BLaER1 (cell line): ENCODE measurements at regions not wholly inside any gene's neighbourhood (a gene's known extent, or its start where the extent isn't known, plus 50 kb on each side); places are given as distances from the start of the nearest gene placed in this dataset.

Experiments used
- H3K27ac ChIP-seq: shearing (Covaris generic); formaldehyde crosslinking; 2 replicates; pipeline ENCODE4 v1.8.1; 2022
- H3K27me3 ChIP-seq: shearing (Covaris generic); formaldehyde crosslinking; 2 replicates; pipeline ENCODE4 v1.8.1; 2022
- H3K36me3 ChIP-seq: shearing (Covaris generic); formaldehyde crosslinking; 2 replicates; pipeline ENCODE4 v1.8.1; 2022
- H3K4me1 ChIP-seq: shearing (Covaris generic); formaldehyde crosslinking; 2 replicates; pipeline ENCODE4 v1.8.1; 2022
- H3K4me2 ChIP-seq: shearing (Covaris generic); formaldehyde crosslinking; 2 replicates; pipeline ENCODE4 v1.8.1; 2022
- H3K4me3 ChIP-seq: shearing (Covaris generic); formaldehyde crosslinking; 2 replicates; pipeline ENCODE4 v1.8.1; 2022
- H3K9ac ChIP-seq: shearing (Covaris generic); formaldehyde crosslinking; 2 replicates; pipeline ENCODE4 v1.8.1; 2022
- H3K9me3 ChIP-seq: shearing (Covaris generic); formaldehyde crosslinking; 2 replicates; pipeline ENCODE4 v1.8.1; 2022
- H4K20me1 ChIP-seq: shearing (Covaris generic); formaldehyde crosslinking; 2 replicates; pipeline ENCODE4 v1.8.1; 2022
- Cebpa-rat ChIP-seq: shearing (Covaris generic); IDR thresholded peaks from 2 replicates; pipeline ENCODE4 v1.8.1; 2022

DNA sequence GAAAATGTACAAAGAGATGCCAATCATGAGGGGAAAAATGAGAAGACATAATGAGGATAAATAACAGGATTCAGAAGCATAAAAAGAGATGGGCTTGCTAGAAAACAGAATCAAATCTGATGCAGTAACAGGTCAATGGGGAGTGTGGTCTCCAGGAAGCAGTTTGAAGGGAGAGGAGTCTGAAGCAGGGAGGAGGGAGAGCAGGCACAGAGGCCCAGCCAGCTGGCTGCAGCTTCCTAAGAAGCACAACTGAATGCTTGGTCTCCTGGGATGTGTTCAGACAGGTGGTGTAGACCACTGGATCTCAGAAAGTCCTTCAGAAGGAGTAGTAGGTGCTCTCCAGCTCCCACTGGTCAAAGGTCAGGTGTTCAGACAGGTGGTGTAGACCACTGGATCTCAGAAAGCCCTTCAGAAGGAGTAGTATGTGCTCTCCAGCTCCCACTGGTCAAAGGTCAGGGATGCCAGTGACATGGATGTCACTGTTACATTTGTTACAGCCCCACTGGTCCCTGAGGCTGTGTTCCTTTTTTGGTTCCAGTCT is 68.3 kb upstream of the UBAC2 start:
- no peaks in the 10 kb centered on the region for H4K20me1 ChIP-seq
- H3K4me1 ChIP-seq, result peaks cover 22% of the 10 kb centered on the region
- TF ChIP-seq Cebpa-rat, result no peak
- H3K27ac ChIP-seq, result peak overlapping the region; percentile 14; the same call in 1 of the 2 replicates
- H3K4me2 ChIP-seq, result peak overlapping the region; percentile 54
- H3K9ac ChIP-seq, result no peak overlapping the region
- no peaks in the 10 kb centered on the region for H3K27me3 ChIP-seq
- H3K36me3 ChIP-seq, result no peaks in the 10 kb centered on the region
- no peak overlapping the region for H3K4me3 ChIP-seq
- no peaks in the 10 kb centered on the region for H3K9me3 ChIP-seq

DNA sequence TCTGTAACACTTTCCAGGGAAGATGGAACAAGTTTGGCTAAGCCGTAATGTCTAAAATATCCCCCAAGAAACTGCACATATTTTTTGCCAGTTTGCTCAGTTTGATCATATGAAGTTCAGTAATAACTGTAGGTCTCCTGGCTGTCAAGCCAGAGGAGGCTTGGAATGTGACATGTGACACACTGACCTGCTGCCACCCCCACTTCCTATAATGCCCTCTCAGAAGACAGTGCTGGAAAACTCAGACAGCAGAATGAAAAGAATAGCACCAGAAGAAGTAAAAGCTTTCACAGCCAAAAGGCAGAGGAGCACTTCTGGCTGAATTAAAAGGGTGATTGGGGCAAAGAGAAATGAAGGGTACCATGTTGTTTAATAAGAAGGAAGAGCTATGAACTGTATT is 67.4 kb upstream of the UBAC2 start:
- Histone ChIP-seq H3K9ac (no peak overlapping the region), H3K4me1 (peaks cover 22% of the 10 kb centered on the region), H3K27me3 (no peaks in the 10 kb centered on the region), H3K4me2 (no peak overlapping the region), H3K27ac (no peak overlapping the region), H3K36me3 (no peaks in the 10 kb centered on the region), H3K4me3 (no peak overlapping the region), H3K9me3 (no peaks in the 10 kb centered on the region), H4K20me1 (no peaks in the 10 kb centered on the region)
- no peak for TF ChIP-seq Cebpa-rat

DNA sequence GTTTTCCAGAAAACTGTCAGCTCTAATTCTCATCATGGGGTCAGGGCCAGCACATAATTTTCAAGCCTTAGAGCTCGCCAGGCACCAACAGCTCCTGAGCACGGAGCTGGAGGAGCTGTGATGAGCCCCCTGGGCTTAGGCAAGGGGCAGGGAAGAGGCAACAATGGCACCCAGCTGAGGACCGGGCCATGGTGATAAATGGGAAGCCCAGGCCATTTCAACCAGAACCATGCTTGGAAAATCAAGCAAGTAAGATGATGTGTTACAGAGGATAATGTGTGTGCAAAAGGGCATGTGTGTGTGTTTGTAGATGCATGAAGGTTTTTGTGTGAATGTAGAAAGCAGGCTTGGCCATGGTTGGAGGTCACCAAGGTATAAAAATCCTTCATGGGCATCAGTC is 66.8 kb upstream of the UBAC2 start:
- Histone ChIP-seq H4K20me1 (no peaks in the 10 kb centered on the region), H3K9ac (no peak overlapping the region), H3K4me3 (no peak overlapping the region), H3K36me3 (no peaks in the 10 kb centered on the region), H3K27me3 (no peaks in the 10 kb centered on the region), H3K4me2 (no peak overlapping the region), H3K9me3 (no peaks in the 10 kb centered on the region), H3K4me1 (peaks cover 18% of the 10 kb centered on the region), H3K27ac (no peak overlapping the region)
- no peak for TF ChIP-seq Cebpa-rat

DNA sequence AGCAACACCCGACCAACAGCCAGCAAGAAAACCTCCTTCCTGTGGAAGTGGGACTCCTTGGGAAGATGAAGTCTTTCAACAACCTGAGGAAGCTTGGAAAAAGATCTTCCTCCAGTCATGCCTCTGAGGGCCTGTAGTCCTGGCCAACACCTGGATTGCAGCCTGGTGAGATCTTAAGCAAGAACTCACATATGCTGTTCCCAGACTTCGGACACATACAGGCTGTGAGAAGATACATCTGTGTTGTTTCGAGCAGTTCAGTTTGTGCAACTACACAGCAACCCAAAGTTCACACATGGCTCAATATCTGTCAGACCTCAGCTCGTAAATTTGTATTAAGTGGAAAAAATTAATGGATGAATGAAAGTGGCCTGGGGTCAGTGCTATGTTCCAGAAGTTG is 65.1 kb upstream of the UBAC2 start:
- TF ChIP-seq Cebpa-rat, result no peak

DNA sequence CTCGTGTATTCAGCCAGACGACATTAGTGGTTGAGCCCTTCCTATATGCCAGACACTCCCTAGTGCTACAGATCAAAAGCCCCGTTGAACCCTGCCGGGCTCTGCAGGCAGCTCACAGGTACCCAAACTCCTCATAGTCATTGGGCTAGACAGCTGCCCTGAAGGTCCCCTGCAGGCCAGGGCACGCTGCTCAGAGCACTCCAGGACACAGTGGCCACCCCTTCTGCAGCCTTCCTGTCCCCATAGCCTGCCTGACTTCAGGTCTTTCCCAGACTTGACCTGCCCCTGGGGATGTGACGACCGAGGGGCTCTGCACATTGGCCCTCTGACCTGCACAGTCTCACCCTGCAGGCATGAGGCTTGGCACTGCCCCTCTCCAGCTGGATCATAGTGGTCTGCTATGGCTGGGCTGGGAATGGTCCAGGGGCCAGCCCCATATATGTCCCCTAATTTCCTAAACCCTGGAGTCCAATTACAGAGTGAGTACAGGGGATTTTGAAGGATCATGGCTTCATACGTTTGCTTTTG is 64.2 kb upstream of the UBAC2 start:
- H3K9ac ChIP-seq, result no peak overlapping the region
- no peaks in the 10 kb centered on the region for H4K20me1 ChIP-seq
- peaks cover 13% of the 10 kb centered on the region for H3K4me1 ChIP-seq
- no peak overlapping the region for H3K4me2 ChIP-seq
- H3K27ac ChIP-seq, result no peak overlapping the region
- peaks cover 10% of the 10 kb centered on the region for H3K9me3 ChIP-seq
- no peaks in the 10 kb centered on the region for H3K36me3 ChIP-seq
- H3K27me3 ChIP-seq, result no peaks in the 10 kb centered on the region
- TF ChIP-seq Cebpa-rat, result no peak
- no peak overlapping the region for H3K4me3 ChIP-seq

More for the DNA sequence above, 65.1 kb upstream of the UBAC2 start:
- Histone ChIP-seq H3K27me3 (no peaks in the 10 kb centered on the region), H3K4me2 (no peak overlapping the region), H3K36me3 (no peaks in the 10 kb centered on the region), H3K27ac (no peak overlapping the region), H3K4me3 (no peak overlapping the region), H3K4me1 (peaks cover 15% of the 10 kb centered on the region), H3K9me3 (peaks cover under 1% of the 10 kb centered on the region), H3K9ac (no peak overlapping the region), H4K20me1 (no peaks in the 10 kb centered on the region)

DNA sequence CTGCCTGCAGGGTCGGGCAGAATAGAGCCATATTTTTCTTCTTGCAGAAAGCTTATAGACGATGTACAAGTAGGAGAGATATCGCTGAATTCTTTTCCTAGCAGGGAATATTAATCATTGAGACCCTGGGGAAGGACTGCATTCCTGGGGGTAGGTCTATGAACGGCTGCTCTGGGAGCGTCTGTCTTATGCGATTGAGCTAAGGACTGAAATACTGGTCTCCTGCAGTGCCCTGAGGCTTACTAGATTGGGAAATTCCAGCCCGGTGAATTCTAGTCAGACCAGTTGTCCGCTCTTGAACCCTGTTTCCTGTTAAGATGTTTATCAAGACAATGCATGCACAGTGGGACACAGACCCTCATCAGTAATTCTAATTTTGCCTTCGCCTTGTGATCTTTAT is 59.8 kb upstream of the UBAC2 start:
- Histone ChIP-seq H3K27me3 (no peaks in the 10 kb centered on the region), H3K9me3 (peaks cover 15% of the 10 kb centered on the region), H3K4me3 (no peak overlapping the region), H3K9ac (no peak overlapping the region), H3K4me1 (peaks cover 20% of the 10 kb centered on the region), H3K27ac (no peak overlapping the region), H3K4me2 (no peak overlapping the region), H3K36me3 (no peaks in the 10 kb centered on the region), H4K20me1 (no peaks in the 10 kb centered on the region)
- TF ChIP-seq Cebpa-rat, result no peak

DNA sequence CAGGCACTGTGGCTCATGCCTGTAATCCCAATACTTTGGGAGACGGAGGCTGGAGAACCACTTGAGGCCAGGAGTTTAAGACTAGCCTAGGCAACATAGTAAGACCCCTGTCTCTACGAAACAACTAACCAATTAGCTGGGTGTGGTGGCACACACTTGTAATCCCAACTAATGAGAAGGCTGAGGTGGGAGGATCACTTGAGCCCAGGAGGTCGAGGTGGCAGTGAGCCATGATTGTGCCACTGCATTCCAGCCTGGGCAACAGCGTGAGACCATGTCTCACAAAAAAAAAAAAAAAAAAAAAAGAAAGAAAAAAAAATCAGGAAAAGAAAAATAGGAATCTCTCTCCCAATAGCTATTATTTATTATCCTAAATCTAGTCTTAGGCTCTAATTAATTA is 56.8 kb upstream of the UBAC2 start:
- no peak for TF ChIP-seq Cebpa-rat
- Histone ChIP-seq H3K27ac (no peak overlapping the region), H4K20me1 (no peaks in the 10 kb centered on the region), H3K36me3 (no peaks in the 10 kb centered on the region), H3K9ac (no peak overlapping the region), H3K4me2 (peak overlapping the region; percentile 45; the same call in 1 of the 2 replicates), H3K27me3 (no peaks in the 10 kb centered on the region), H3K4me1 (peaks cover 26% of the 10 kb centered on the region), H3K9me3 (peaks cover 15% of the 10 kb centered on the region), H3K4me3 (no peak overlapping the region)

DNA sequence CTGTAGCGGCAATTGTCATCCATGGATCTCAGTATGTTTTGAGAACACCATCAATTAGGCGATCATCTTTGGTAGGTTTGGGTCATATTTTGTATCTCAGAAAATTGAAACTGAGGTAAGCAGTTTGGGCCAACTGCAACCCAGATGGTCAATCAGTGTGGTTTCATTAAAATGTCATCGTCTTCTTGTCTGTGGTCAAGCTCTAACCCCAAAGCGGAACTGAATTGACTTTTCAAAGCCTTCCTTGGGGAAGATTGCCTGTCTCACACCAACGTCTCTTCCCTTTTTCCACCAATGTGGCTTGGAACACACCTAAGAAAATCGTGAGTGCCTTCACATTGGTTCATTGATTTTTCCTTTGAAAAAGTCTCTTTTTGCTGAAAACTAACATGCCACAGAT is 56.3 kb upstream of the UBAC2 start:
- H4K20me1 ChIP-seq, result no peaks in the 10 kb centered on the region
- H3K4me1 ChIP-seq, result peaks cover 26% of the 10 kb centered on the region
- peak overlapping the region; percentile 45 for H3K4me2 ChIP-seq
- no peak overlapping the region for H3K9ac ChIP-seq
- no peak overlapping the region for H3K4me3 ChIP-seq
- no peak for TF ChIP-seq Cebpa-rat
- no peaks in the 10 kb centered on the region for H3K27me3 ChIP-seq
- no peak overlapping the region for H3K27ac ChIP-seq
- H3K9me3 ChIP-seq, result peaks cover 15% of the 10 kb centered on the region
- no peaks in the 10 kb centered on the region for H3K36me3 ChIP-seq

DNA sequence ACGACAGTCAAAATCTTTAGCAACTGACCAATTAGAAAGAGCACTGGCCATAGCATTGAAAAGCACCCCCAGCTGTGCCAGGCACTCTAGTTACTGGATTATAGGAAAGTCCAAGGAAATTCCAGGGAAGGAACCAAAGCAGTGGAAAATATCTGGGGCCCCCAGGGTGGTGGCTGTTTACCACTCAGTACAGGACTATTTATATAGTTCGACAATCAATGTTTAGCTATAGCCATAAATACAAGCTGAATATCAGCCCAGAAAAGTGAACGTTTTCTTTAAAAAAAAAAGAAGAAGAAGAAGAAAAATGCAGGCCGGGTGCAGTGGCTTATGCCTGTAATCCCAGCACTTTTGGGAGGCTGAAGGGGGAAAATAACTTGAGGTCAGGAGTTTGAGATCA is 55.2 kb upstream of the UBAC2 start:
- Histone ChIP-seq H3K4me2 (peak overlapping the region; percentile 45; the same call in 1 of the 2 replicates), H3K27me3 (no peaks in the 10 kb centered on the region)

DNA sequence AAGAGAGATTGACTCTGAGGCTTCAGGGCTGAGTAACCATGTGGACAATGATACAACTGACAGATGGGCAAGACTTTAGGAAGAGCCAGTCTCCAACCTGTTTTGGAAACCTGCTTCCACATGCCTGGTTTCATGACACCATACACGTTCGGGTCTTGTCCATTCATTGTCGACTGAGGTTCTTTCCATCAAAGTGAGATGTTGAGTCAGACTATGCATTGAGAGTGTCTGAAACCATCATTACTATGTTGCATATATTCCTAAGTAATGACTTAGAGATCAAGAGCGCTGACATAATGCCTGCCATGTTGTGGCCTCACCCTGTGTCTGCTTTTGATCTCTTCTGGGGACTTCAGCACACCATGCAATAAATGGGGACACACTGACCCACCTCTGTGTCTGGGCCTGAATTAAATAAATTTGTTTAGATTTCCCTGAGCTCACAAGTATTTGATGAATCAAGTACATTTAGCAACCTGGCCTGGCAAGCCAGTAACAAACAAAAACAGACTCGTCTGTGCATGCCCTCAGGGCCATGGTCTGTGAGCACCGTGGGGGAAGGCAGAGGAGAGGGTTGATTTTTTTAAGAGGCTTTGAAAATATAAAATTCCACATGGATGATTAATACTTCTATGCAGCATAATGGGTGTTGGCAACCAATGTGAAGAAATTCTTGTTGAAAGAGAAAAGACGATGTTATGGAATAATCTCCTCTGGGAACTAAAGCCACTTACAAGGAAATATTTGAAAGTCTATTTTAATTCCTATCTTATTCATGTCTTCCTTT is 49.9 kb upstream of the UBAC2 start:
- Histone ChIP-seq H3K36me3 (no peaks in the 10 kb centered on the region), H3K27me3 (no peaks in the 10 kb centered on the region)

More for the DNA sequence above, 55.2 kb upstream of the UBAC2 start:
- H3K9me3 ChIP-seq, result peaks cover 15% of the 10 kb centered on the region
- TF ChIP-seq Cebpa-rat, result no peak
- no peak overlapping the region for H3K4me3 ChIP-seq
- no peak overlapping the region for H3K27ac ChIP-seq
- H3K36me3 ChIP-seq, result no peaks in the 10 kb centered on the region
- no peaks in the 10 kb centered on the region for H4K20me1 ChIP-seq
- H3K4me1 ChIP-seq, result peaks cover 26% of the 10 kb centered on the region
- no peak overlapping the region for H3K9ac ChIP-seq

More for the DNA sequence above, 49.9 kb upstream of the UBAC2 start:
- Histone ChIP-seq H3K4me1 (peaks cover 26% of the 10 kb centered on the region), H3K9me3 (no peaks in the 10 kb centered on the region), H4K20me1 (no peaks in the 10 kb centered on the region), H3K9ac (no peak overlapping the region), H3K4me2 (no peak overlapping the region), H3K27ac (no peak overlapping the region), H3K4me3 (no peak overlapping the region)
- TF ChIP-seq Cebpa-rat, result no peak
